ENCODE measurements at regions not wholly inside any gene's neighbourhood (a gene's known extent, or its start where the extent isn't known, plus 50 kb on each side); places are given as distances from the start of the nearest gene placed in this dataset.

DNA sequence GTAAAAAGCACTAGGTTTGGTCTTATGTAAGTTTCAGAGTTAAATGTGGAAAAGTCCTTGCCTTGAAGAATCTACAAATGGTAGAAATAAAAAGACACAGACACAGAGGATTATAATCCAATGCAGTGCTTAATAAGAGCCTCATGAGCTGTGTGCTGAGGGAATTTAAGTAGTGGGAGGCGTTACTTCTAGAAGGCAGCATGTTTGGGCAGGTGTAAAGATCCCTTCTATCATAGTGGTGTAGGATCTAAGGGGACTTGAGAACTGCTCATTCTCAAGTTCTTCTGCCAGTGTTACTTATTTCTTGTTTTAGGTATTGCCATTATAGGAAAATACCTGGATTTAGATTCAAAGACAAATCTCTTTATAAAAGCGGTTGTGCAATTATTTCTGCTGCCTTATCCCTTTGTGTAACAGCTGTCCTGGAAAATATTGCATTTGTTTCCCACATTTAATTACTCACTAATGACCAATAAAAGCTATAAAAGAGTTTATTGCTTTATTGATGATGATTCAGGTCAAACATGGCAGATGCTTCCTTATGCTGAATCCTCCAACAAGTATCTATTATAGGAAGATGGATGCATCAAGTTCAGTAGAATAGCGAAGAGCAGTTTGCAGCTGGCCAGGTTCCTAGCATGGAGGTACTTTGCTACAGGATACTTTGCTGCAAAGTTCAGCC is 132.5 kb upstream of the IVNS1ABP start:
- Histone ChIP-seq H3K9me3 (ENCODE audit: control insufficient read depth, insufficient read depth, low read depth, low read length) (peaks cover 3% of the 10 kb centered on the region; the same call in 1 of the 2 replicates), H3K4me3 (ENCODE audit: low read depth, low read length) (no peak overlapping the region), H3K27me3 (ENCODE audit: control insufficient read depth, insufficient read depth, low read length) (no peaks in the 10 kb centered on the region), H3K36me3 (ENCODE audit: control insufficient read depth, insufficient read depth, low read length) (no peaks in the 10 kb centered on the region), H3K27ac (ENCODE audit: low read depth, low read length) (no peak overlapping the region), H3K9ac (ENCODE audit: low read length) (no peak overlapping the region), H3K4me1 (ENCODE audit: control insufficient read depth, insufficient read depth, low read length) (no peaks in the 10 kb centered on the region)

DNA sequence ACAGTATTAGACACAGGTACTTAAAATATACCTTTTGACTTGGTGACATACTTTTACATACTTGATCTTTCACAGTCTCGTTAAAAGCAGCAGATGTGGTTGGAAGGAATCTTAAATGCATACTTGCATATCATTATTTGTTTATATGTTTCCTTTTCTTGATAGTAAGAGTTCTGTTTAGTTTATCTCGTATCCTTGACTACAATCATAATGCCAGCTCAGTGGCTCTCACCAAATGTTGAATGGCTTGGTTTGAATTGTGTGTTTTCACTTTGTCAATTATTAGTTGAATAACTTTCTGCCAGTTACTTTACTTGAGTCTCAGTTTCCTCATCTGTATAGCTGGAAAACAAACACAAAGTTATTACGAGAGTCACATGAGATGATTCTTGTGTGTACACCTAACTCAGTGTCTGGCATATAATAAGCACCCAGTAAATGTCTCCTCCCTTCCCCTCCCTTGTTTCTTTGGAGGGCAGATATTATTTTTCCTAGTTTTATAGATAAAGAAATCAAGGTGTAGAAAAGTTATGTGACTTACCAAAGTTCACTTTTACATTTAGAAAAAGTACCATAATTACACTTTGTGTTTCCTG is 131.6 kb upstream of the IVNS1ABP start:
- Histone ChIP-seq H3K36me3 (ENCODE audit: control insufficient read depth, insufficient read depth, low read length) (no peaks in the 10 kb centered on the region), H3K4me3 (ENCODE audit: low read depth, low read length) (no peak overlapping the region), H3K9ac (ENCODE audit: low read length) (no peak overlapping the region), H3K9me3 (ENCODE audit: control insufficient read depth, insufficient read depth, low read depth, low read length) (peaks cover 3% of the 10 kb centered on the region; the same call in 1 of the 2 replicates), H3K27me3 (ENCODE audit: control insufficient read depth, insufficient read depth, low read length) (no peaks in the 10 kb centered on the region), H3K27ac (ENCODE audit: low read depth, low read length) (no peak overlapping the region), H3K4me1 (ENCODE audit: control insufficient read depth, insufficient read depth, low read length) (no peaks in the 10 kb centered on the region)

DNA sequence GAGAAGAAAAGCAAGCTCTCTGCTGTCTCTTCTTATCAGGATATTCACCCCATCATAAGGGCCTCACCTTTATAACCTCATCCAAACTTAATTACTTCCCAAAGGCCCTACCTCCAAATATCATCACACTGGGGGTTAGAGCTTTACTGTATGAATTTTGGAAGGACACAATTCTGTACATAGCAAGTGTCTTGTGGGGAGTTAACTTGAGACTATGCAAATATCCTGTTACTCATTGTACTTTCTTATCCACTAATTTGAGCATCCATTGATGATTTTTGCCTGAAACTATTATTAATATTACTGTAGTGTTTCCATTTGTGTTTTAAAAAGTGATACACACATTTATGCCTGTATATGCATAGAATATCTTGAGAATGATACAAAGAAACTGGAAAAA is 129.1 kb upstream of the IVNS1ABP start:
- H3K4me1 ChIP-seq (ENCODE audit: control insufficient read depth, insufficient read depth, low read length) = no peaks in the 10 kb centered on the region
- H3K4me3 ChIP-seq (ENCODE audit: low read depth, low read length) = no peak overlapping the region
- H3K9ac ChIP-seq (ENCODE audit: low read length) = no peak overlapping the region
- H3K27ac ChIP-seq (ENCODE audit: low read depth, low read length) = no peak overlapping the region
- H3K27me3 ChIP-seq (ENCODE audit: control insufficient read depth, insufficient read depth, low read length) = no peaks in the 10 kb centered on the region
- H3K36me3 ChIP-seq (ENCODE audit: control insufficient read depth, insufficient read depth, low read length) = no peaks in the 10 kb centered on the region
- peaks cover 3% of the 10 kb centered on the region; the same call in 1 of the 2 replicates for H3K9me3 ChIP-seq (ENCODE audit: control insufficient read depth, insufficient read depth, low read depth, low read length)

DNA sequence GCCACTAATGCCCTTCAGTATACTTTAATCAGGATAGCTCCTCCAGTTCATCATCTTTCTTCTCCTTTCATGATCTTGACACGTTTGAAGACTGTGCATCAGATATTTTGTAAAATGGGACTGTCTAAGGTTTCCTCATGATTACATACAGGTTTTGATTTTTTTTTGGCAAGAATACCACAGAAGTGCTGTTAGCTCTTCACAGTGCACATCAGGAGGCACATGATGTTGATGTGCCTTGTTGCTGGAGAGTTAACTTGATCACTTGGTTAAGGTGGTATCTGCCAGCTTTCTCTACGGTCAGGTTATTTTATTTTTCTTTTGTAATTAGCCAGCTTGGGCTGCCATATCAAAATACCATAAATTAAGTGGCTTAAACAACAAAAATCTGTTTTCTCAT is 128.6 kb upstream of the IVNS1ABP start:
- H3K4me1 ChIP-seq (ENCODE audit: control insufficient read depth, insufficient read depth, low read length) = no peaks in the 10 kb centered on the region
- H3K27ac ChIP-seq (ENCODE audit: low read depth, low read length) = no peak overlapping the region
- no peak overlapping the region for H3K9ac ChIP-seq (ENCODE audit: low read length)
- H3K36me3 ChIP-seq (ENCODE audit: control insufficient read depth, insufficient read depth, low read length) = no peaks in the 10 kb centered on the region
- no peaks in the 10 kb centered on the region for H3K27me3 ChIP-seq (ENCODE audit: control insufficient read depth, insufficient read depth, low read length)
- no peak overlapping the region for H3K4me3 ChIP-seq (ENCODE audit: low read depth, low read length)
- peaks cover 3% of the 10 kb centered on the region; the same call in 1 of the 2 replicates for H3K9me3 ChIP-seq (ENCODE audit: control insufficient read depth, insufficient read depth, low read depth, low read length)

DNA sequence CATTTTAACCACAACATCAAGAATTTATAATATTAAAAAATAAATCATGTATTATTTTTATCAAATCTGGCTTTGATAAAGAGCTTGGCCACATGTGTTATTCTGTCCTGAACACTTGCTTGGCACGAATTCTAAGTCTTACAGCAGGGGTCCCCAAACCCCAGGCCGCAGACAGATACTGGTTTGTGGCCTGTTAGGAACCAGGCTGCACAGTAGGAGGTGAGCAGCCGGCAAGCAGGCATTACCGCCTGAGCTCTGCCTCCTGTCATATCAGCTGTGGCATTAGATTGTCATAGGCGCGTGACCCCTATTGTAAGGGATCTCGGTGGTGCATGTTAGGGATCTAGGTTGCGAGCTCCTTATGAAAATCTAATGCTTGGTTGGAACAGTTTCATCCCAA is 127.6 kb upstream of the IVNS1ABP start:
- peaks cover 3% of the 10 kb centered on the region; the same call in 1 of the 2 replicates for H3K9me3 ChIP-seq (ENCODE audit: control insufficient read depth, insufficient read depth, low read depth, low read length)
- H3K36me3 ChIP-seq (ENCODE audit: control insufficient read depth, insufficient read depth, low read length) = no peaks in the 10 kb centered on the region
- H3K4me3 ChIP-seq (ENCODE audit: low read depth, low read length) = no peak overlapping the region
- H3K27ac ChIP-seq (ENCODE audit: low read depth, low read length) = no peak overlapping the region
- H3K4me1 ChIP-seq (ENCODE audit: control insufficient read depth, insufficient read depth, low read length) = no peaks in the 10 kb centered on the region
- no peak overlapping the region for H3K9ac ChIP-seq (ENCODE audit: low read length)
- no peaks in the 10 kb centered on the region for H3K27me3 ChIP-seq (ENCODE audit: control insufficient read depth, insufficient read depth, low read length)

DNA sequence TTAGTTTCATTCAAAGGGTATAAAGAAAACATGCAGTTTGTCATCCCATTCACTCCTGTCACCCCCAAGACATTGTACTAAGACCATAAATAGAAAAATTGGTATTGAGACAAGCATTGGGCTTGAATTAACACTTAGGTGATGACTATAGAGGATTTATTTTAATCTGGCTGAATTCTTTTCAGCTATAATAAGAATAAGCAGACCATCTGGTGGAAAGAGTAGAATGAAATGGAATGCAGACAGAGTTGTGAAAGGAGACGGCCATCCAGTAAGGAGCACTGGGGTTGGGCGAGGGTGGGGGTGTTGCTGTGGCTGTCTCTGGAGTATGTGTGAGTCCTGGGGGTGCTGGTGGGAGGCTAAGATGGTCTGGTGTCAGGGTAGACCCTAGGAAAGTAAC is 125.0 kb upstream of the IVNS1ABP start:
- H3K9ac ChIP-seq (ENCODE audit: low read length) = no peak overlapping the region
- H3K4me1 ChIP-seq (ENCODE audit: control insufficient read depth, insufficient read depth, low read length) = no peaks in the 10 kb centered on the region
- no peak overlapping the region for H3K27ac ChIP-seq (ENCODE audit: low read depth, low read length)
- no peak overlapping the region for H3K4me3 ChIP-seq (ENCODE audit: low read depth, low read length)
- no peaks in the 10 kb centered on the region for H3K27me3 ChIP-seq (ENCODE audit: control insufficient read depth, insufficient read depth, low read length)
- no peaks in the 10 kb centered on the region for H3K9me3 ChIP-seq (ENCODE audit: control insufficient read depth, insufficient read depth, low read depth, low read length)
- H3K36me3 ChIP-seq (ENCODE audit: control insufficient read depth, insufficient read depth, low read length) = no peaks in the 10 kb centered on the region

DNA sequence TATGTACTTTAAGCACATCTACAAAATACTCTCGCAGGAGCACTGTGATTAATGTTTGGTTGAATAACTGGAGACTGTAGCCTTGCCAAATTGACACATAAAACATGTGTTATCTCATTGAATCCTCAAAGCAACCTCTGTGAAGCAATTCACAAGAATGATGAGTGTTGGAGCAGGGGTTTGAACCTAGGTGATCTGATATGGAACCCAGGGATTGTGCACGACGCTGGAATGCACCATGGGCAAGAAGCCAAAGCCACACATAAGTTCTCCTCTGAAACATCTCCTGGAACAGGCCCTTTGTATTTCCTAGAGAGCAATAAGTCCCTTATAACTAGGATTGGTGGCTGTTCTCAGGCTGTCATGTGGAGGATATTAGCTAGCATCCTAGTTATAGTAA is 124.6 kb upstream of the IVNS1ABP start:
- Histone ChIP-seq H3K9me3 (ENCODE audit: control insufficient read depth, insufficient read depth, low read depth, low read length) (no peaks in the 10 kb centered on the region), H3K27me3 (ENCODE audit: control insufficient read depth, insufficient read depth, low read length) (no peaks in the 10 kb centered on the region), H3K27ac (ENCODE audit: low read depth, low read length) (no peak overlapping the region), H3K4me3 (ENCODE audit: low read depth, low read length) (no peak overlapping the region), H3K9ac (ENCODE audit: low read length) (peak overlapping the region; percentile 33), H3K4me1 (ENCODE audit: control insufficient read depth, insufficient read depth, low read length) (no peaks in the 10 kb centered on the region), H3K36me3 (ENCODE audit: control insufficient read depth, insufficient read depth, low read length) (no peaks in the 10 kb centered on the region)

DNA sequence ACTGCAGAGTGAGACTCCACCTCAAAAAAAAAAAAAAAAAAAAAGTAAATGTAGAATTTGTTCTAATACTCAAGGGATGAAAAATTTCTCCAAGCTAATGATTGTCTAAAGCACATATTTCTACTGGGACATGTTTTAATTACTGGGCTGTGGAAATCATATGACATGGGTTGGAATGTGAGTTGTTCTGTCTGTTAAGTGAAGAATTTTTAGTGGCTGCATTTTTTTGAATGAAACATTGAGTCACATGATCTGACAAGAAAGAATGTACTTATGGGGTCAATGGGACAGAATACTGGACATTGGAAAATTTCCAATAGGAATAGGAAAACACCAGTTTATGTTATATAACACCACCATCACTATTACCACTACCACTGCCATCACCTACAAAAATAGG is 123.8 kb upstream of the IVNS1ABP start:
- Histone ChIP-seq H3K27ac (ENCODE audit: low read depth, low read length) (no peak overlapping the region), H3K9ac (ENCODE audit: low read length) (no peak overlapping the region), H3K27me3 (ENCODE audit: control insufficient read depth, insufficient read depth, low read length) (no peaks in the 10 kb centered on the region), H3K4me3 (ENCODE audit: low read depth, low read length) (no peak overlapping the region), H3K9me3 (ENCODE audit: control insufficient read depth, insufficient read depth, low read depth, low read length) (no peaks in the 10 kb centered on the region), H3K36me3 (ENCODE audit: control insufficient read depth, insufficient read depth, low read length) (no peaks in the 10 kb centered on the region), H3K4me1 (ENCODE audit: control insufficient read depth, insufficient read depth, low read length) (no peaks in the 10 kb centered on the region)

DNA sequence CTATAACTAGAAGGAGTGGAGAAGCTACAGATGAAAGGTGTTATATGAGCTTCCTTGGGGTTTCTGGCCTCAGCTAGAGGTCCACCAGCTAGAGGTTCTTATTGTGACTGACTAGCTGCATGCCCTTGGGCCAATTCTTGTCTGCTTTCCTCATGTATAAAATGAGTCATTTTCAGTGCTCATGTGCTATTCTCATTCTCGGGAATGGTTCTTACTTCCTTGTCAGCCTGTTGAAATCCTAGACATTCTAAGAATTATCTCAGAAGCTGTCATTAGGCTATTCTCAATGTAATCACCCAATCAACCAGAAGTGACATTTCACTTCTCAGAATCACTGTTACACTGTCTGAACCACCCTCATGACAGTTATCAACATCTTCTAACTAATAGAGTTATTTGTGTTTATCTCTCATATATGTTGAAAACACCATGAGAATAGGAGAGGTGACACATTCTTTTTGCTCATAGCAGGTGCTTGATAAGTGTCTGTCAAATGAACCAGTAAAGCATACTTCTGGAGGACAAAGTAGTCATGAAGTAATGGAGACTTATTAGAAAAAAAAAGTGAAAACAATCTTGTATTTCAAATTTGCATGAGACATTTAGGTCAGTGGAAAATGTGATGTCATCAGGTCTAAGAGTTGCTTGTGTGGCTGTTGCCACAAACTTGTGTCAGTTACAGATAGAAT is 122.8 kb upstream of the IVNS1ABP start:
- Histone ChIP-seq H3K4me1 (ENCODE audit: control insufficient read depth, insufficient read depth, low read length) (no peaks in the 10 kb centered on the region), H3K36me3 (ENCODE audit: control insufficient read depth, insufficient read depth, low read length) (no peaks in the 10 kb centered on the region), H3K27me3 (ENCODE audit: control insufficient read depth, insufficient read depth, low read length) (no peaks in the 10 kb centered on the region), H3K4me3 (ENCODE audit: low read depth, low read length) (no peak overlapping the region), H3K9me3 (ENCODE audit: control insufficient read depth, insufficient read depth, low read depth, low read length) (no peaks in the 10 kb centered on the region), H3K27ac (ENCODE audit: low read depth, low read length) (no peak overlapping the region), H3K9ac (ENCODE audit: low read length) (no peak overlapping the region)

DNA sequence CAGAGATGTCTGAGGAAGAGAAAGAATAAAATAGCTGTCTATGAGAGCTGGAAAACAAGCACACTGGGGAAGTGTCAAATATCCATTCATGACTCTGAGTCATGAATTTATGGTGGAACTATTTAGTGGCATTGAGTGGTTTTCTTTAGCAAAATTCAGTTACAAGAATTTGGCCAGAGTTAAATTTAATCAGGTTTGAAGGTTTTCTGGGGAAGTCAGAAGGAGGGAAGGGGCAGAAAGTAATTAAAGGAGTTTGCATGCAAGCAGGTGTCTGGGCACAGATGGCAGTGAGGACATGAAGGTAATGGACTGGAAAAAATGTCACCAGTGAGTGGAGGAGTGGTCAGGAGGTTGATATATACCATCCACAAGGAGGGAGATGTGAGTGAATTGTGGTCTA is 121.9 kb upstream of the IVNS1ABP start:
- no peaks in the 10 kb centered on the region for H3K36me3 ChIP-seq (ENCODE audit: control insufficient read depth, insufficient read depth, low read length)
- no peaks in the 10 kb centered on the region for H3K9me3 ChIP-seq (ENCODE audit: control insufficient read depth, insufficient read depth, low read depth, low read length)
- H3K27me3 ChIP-seq (ENCODE audit: control insufficient read depth, insufficient read depth, low read length) = no peaks in the 10 kb centered on the region
- no peak overlapping the region for H3K27ac ChIP-seq (ENCODE audit: low read depth, low read length)
- H3K9ac ChIP-seq (ENCODE audit: low read length) = no peak overlapping the region
- no peak overlapping the region for H3K4me3 ChIP-seq (ENCODE audit: low read depth, low read length)
- H3K4me1 ChIP-seq (ENCODE audit: control insufficient read depth, insufficient read depth, low read length) = no peaks in the 10 kb centered on the region

DNA sequence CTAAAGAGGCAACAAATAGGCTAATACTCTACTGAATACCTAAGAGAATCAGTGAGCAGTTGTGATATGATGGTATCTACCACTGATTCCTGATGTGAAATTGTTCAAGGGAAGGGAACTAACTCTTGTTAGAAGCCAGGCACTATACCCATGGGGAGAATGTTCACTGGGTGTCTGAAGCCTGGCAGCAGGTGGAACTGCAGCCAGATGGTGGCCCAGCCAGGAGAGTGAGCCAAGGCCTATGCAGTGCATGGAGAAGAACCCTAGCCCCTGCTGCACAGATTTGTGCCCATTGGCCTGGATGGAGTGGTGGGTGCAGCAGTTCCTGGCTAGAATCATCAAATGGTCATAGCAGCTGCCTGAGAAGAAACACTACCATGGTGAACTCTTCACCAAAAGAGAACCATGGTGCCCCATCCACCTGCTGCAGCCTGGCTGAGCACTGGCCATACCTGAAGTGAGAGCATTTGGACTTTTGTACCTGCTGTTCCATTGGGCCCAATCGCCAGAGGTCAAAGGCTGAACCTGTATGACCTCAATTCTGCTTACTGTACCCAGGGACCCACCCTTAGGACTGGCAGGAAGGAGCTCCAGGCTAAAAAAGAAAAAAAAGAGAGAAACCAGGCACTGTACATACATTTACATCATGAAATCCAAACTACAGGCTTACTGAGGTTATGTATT is 118.8 kb upstream of the IVNS1ABP start:
- no peak overlapping the region for H3K9ac ChIP-seq (ENCODE audit: low read length)
- H3K27ac ChIP-seq (ENCODE audit: low read depth, low read length) = no peak overlapping the region
- no peak overlapping the region for H3K4me3 ChIP-seq (ENCODE audit: low read depth, low read length)
- H3K36me3 ChIP-seq (ENCODE audit: control insufficient read depth, insufficient read depth, low read length) = no peaks in the 10 kb centered on the region
- no peaks in the 10 kb centered on the region for H3K4me1 ChIP-seq (ENCODE audit: control insufficient read depth, insufficient read depth, low read length)
- H3K9me3 ChIP-seq (ENCODE audit: control insufficient read depth, insufficient read depth, low read depth, low read length) = no peaks in the 10 kb centered on the region
- no peaks in the 10 kb centered on the region for H3K27me3 ChIP-seq (ENCODE audit: control insufficient read depth, insufficient read depth, low read length)
